22Rv1 (cell line): ENCODE measurements at regions not wholly inside any gene's neighbourhood (a gene's known extent, or its start where the extent isn't known, plus 50 kb on each side); places are given as distances from the start of the nearest gene placed in this dataset.

ENCODE experiments used
- CTCF ChIP-seq: fragments of 450-650 bp; IDR thresholded peaks from 2 replicates; pipeline ENCODE4 v1.5.1; 2017; ENCODE audit warnings: mild to moderate bottlenecking
- ZFX ChIP-seq: fragments of 450-650 bp; IDR thresholded peaks from 2 replicates; pipeline ENCODE4 v1.6.1; 2017; ENCODE audit warnings: antibody characterized with exemption, borderline replicate concordance

- TF ChIP-seq CTCF (peak; percentile 73), ZFX (no peak)
Measured at GRCh38 chr5:54844905-54845566, 140.4 kb downstream of the ESM1 start.
